ENCODE measurements at regions not wholly inside any gene's neighbourhood (a gene's known extent, or its start where the extent isn't known, plus 50 kb on each side); places are given as distances from the start of the nearest gene placed in this dataset.

DNA sequence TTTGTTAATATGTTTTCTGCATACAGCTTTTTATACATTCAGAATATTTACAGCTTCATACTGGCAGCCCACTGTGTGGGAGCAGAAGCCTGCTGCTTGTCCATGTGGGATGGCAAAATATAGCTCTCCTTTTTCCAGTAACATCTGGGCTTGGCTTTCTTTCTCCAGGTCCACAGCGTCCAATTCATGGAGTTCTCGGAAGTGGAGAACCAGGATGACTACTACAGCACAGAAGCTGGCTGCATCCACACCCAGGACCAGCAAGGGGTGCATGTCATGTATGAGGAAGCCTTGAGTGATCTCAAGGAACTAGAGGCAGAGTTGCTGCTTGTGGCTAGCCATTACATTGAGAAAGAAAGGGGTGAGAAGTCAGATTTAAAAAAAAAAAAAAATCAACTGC, 143.1 kb downstream of the CD164 start:
- ATAC-seq (ENCODE audit: low FRiP score) (no peak), DNase-seq (ENCODE audit: low spot score) (no peak)
- TF ChIP-seq, protein P1, sequence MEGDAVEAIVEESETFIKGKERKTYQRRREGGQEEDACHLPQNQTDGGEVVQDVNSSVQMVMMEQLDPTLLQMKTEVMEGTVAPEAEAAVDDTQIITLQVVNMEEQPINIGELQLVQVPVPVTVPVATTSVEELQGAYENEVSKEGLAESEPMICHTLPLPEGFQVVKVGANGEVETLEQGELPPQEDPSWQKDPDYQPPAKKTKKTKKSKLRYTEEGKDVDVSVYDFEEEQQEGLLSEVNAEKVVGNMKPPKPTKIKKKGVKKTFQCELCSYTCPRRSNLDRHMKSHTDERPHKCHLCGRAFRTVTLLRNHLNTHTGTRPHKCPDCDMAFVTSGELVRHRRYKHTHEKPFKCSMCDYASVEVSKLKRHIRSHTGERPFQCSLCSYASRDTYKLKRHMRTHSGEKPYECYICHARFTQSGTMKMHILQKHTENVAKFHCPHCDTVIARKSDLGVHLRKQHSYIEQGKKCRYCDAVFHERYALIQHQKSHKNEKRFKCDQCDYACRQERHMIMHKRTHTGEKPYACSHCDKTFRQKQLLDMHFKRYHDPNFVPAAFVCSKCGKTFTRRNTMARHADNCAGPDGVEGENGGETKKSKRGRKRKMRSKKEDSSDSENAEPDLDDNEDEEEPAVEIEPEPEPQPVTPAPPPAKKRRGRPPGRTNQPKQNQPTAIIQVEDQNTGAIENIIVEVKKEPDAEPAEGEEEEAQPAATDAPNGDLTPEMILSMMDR (IDR thresholded peaks at IDR 0.05): no peak

DNA sequence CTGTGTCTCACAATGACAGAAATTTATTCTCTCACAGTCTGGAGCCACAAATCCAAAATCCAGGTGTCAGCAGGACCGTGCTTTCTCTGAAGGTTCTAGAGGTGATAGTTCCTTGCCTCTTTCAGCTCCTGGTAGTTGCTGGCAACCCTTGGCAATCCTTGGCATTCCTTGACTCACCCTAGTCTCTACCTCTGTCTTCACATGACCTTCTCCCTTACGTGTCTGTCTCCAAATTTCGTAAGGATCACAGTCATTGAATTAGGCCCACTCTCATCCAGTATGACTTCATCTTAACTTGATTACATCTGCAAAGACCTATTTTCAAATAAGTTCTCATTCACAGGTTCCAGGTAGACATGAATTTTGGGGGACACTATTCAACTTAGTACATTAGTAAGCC, 143.1 kb downstream of the CEP57L1 start:
- TF ChIP-seq, protein P1 (IDR thresholded peaks at IDR 0.05): no peak
- no peak for DNase-seq (ENCODE audit: low spot score)
- no peak for ATAC-seq (ENCODE audit: low FRiP score)

GRCh38 chr6:109237986-109238329, 142.7 kb downstream of the CEP57L1 start:
- DNase-seq (ENCODE audit: low spot score) (no peak), ATAC-seq (ENCODE audit: low FRiP score) (no peak)
- TF ChIP-seq, protein P1 (IDR thresholded peaks at IDR 0.05): no peak

GRCh38 chr6:109237077-109237985, 142.0 kb downstream of the CEP57L1 start:
- DNase-seq (ENCODE audit: low spot score): no peak
- TF ChIP-seq, protein P1 (IDR thresholded peaks at IDR 0.05): no peak

DNA sequence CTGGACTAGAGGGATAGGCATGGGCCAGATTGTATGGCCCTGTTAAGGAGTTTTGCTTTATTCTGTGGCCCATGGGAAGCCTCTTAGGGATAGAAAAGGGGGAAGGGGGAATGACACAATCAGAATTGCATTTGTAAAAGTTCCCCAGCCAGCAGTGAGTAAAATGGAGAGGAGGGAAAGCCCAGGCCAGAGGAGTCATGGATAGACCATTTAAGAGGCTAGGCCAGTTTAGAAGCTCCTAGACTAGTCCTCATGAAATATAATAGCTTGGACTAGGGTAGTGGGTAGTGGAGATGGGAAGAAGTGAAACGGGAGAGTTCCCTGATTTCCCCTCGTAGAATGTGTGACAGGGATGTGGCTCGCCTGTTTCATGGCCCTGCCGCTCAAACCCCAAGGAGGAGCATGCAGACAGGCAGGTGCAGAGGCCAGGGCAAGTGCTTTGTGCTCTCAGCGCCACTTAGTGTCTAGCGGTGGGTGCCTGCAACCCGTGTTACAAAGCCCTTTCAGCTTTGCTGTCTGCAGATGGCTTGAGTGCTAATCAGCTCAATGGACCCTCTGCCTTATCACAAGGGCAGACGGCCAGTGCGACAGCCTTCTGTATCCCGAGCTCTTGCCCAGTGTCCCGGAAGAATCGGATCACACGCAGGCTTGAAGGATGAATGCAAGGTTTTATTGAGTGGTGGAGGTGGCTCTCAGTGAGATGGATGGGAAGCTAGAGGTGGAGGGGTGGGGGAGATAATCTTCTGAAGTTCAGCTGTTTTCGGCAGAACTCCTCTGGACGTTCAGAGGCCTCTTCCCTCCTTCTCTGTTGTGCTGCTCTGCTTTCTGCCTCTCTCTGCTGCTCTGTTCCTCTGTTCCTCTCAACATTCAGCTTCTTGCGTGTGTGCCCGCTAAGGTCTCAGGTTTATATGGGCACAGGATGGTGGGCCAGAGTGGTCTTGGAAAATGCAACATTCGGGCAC, 141.1 kb downstream of the CEP57L1 start:
- no peak for DNase-seq (ENCODE audit: low spot score)
- no peak for ATAC-seq (ENCODE audit: low FRiP score)
- TF ChIP-seq, protein P1 (IDR thresholded peaks at IDR 0.05): no peak

More at GRCh38 chr6:109237077-109237985, 142.0 kb downstream of the CEP57L1 start:
- ATAC-seq (ENCODE audit: low FRiP score): no peak

- ATAC-seq (ENCODE audit: low FRiP score) (no peak), DNase-seq (ENCODE audit: low spot score) (no peak)
- TF ChIP-seq, protein P1 (IDR thresholded peaks at IDR 0.05): no peak
These were observed 140.3 kb downstream of the CEP57L1 start for GRCh38 chr6:109235481-109236038.
